CD14-positive monocyte (primary cell): ENCODE measurements at regions not wholly inside any gene's neighbourhood (a gene's known extent, or its start where the extent isn't known, plus 50 kb on each side); places are given as distances from the start of the nearest gene placed in this dataset.

ENCODE experiments used
- DNase-seq, 3 donors: peaks; one replicate each; pipeline ENCODE4 v3.0.0-alpha.2; 2011 to 2022
- H2AFZ ChIP-seq: 2 replicates; pipeline ENCODE4 v1.6.0; 2012; ENCODE audit warnings: mild to moderate bottlenecking, low read depth, low read length, inconsistent platforms; ENCODE audit not compliant: insufficient read depth, poor library complexity, severe bottlenecking
- H3K27ac ChIP-seq, 2 donors: 1 replicate in 1 of 2; 2 replicates in 1 of 2; pipeline ENCODE4 v1.5.1; 2012 to 2013; ENCODE audit warnings: low read length in 2 of 2, control low read depth in 1 of 2, inconsistent platforms in 1 of 2, low read depth in 1 of 2, mild to moderate bottlenecking in 1 of 2
- H3K27me3 ChIP-seq, 2 donors: one replicate each; pipeline versions ENCODE4 v1.6.0 to v1.6.1; 2011 to 2013; ENCODE audit warnings: low read length in 2 of 2; ENCODE audit not compliant: control insufficient read depth in 2 of 2, insufficient read depth in 2 of 2
- H3K36me3 ChIP-seq, 2 donors: replicated peaks in 1 of 2; 1 replicate in 1 of 2; 2 replicates in 1 of 2; pipeline versions ENCODE4 v1.5.1 to v1.6.1; 2012 to 2013; ENCODE audit warnings: low read length in 2 of 2, control low read depth in 1 of 2, inconsistent platforms in 1 of 2, mild to moderate bottlenecking in 1 of 2; ENCODE audit not compliant: insufficient read depth in 2 of 2, control insufficient read depth in 1 of 2
- H3K4me1 ChIP-seq, 2 donors: 1 replicate in 1 of 2; 2 replicates in 1 of 2; pipeline versions ENCODE4 v1.5.1 to v1.6.1; 2012 to 2013; ENCODE audit warnings: low read length in 2 of 2, control low read depth in 1 of 2, inconsistent platforms in 1 of 2, mild to moderate bottlenecking in 1 of 2, moderate library complexity in 1 of 2; ENCODE audit not compliant: insufficient read depth in 2 of 2, control insufficient read depth in 1 of 2
- H3K4me2 ChIP-seq: replicated peaks from 2 replicates; pipeline ENCODE3; 2012; ENCODE audit warnings: low read length, moderate library complexity, mild to moderate bottlenecking; ENCODE audit not compliant: poor library complexity, severe bottlenecking; ENCODE audit errors: extremely low read depth
- H3K4me3 ChIP-seq, 3 experiments: fragments of 200-600 bp in 1 of 3; sonication (generic) in 1 of 3; replicated peaks in 1 of 3; 1 replicate in 2 of 3; 2 replicates in 1 of 3; pipeline ENCODE4 v1.5.1; 2011 to 2013; ENCODE audit warnings: low read length in 3 of 3, mild to moderate bottlenecking in 3 of 3, control low read depth in 2 of 3, low read depth in 2 of 3, inconsistent platforms in 1 of 3, moderate library complexity in 1 of 3
- H3K79me2 ChIP-seq: 2 replicates; pipeline ENCODE4 v1.6.0; 2012; ENCODE audit warnings: mild to moderate bottlenecking, control low read depth, inconsistent platforms, low read length, moderate library complexity; ENCODE audit not compliant: insufficient read depth
- H3K9ac ChIP-seq: 2 replicates; pipeline ENCODE4 v1.6.0; 2017; ENCODE audit warnings: low read length, mild to moderate bottlenecking; ENCODE audit not compliant: insufficient read depth, poor library complexity, severe bottlenecking
- H3K9me3 ChIP-seq, 2 donors: replicated peaks in 1 of 2; 1 replicate in 1 of 2; 2 replicates in 1 of 2; pipeline versions ENCODE4 v1.5.1 to v1.6.1; 2012 to 2013; ENCODE audit warnings: low read length in 2 of 2, control low read depth in 1 of 2; ENCODE audit not compliant: control insufficient read depth in 1 of 2, insufficient read depth in 1 of 2
- H4K20me1 ChIP-seq: 2 replicates; pipeline ENCODE4 v1.6.0; 2012; ENCODE audit warnings: mild to moderate bottlenecking, low read length, control low read depth, moderate library complexity; ENCODE audit not compliant: insufficient read depth
- H3K27ac Mint-ChIP-seq, 7 donors: one replicate each; pipeline ENCODE4 v1.8.0; 2020; ENCODE audit warnings: mild to moderate bottlenecking in 7 of 7, mixed read lengths in 7 of 7, moderate library complexity in 6 of 7, inconsistent platforms in 2 of 7
- H3K27me3 Mint-ChIP-seq, 3 donors: one replicate each; pipeline ENCODE4 v1.8.0; 2021 to 2022; ENCODE audit warnings: low read depth in 3 of 3, mild to moderate bottlenecking in 3 of 3, mixed read lengths in 3 of 3, moderate library complexity in 3 of 3, inconsistent platforms in 1 of 3
- H3K36me3 Mint-ChIP-seq, 2 donors: one replicate each; pipeline ENCODE4 v1.8.0; 2020; ENCODE audit warnings: mixed read lengths in 2 of 2, inconsistent platforms in 1 of 2, mild to moderate bottlenecking in 1 of 2
- H3K4me1 Mint-ChIP-seq: one replicate; pipeline ENCODE4 v1.8.0; 2020; ENCODE audit warnings: mild to moderate bottlenecking, mixed read lengths
- H3K4me3 Mint-ChIP-seq, 2 donors: one replicate each; pipeline ENCODE4 v1.8.0; 2020; ENCODE audit warnings: mild to moderate bottlenecking in 2 of 2, mixed read lengths in 2 of 2, moderate library complexity in 1 of 2
- H3K9me3 Mint-ChIP-seq, 7 donors: one replicate each; pipeline ENCODE4 v1.8.0; 2020 to 2022; ENCODE audit warnings: mixed read lengths in 7 of 7, mild to moderate bottlenecking in 6 of 7, moderate library complexity in 6 of 7, inconsistent platforms in 2 of 7
- CTCF ChIP-seq: fragments of 200-600 bp; IDR thresholded peaks from one replicate; pipeline ENCODE4 v1.8.0; 2022; ENCODE audit warnings: antibody characterized with exemption, mild to moderate bottlenecking
- WGBS: methylation state at CpG from one replicate; pipeline ENCODE4 v1.1.5; 2013; ENCODE audit warnings: missing lambda C conversion rate; ENCODE audit not compliant: insufficient coverage; 5-methylcytosine and 5-hydroxymethylcytosine counted together
- intact Hi-C, 2 donors: fragments of 100-400 bp; cut with micrococcal nuclease; formaldehyde crosslinking; loops; one replicate each; pipeline versions ENCODE4 v1.15.0 to v1.15.1; 2023

DNA sequence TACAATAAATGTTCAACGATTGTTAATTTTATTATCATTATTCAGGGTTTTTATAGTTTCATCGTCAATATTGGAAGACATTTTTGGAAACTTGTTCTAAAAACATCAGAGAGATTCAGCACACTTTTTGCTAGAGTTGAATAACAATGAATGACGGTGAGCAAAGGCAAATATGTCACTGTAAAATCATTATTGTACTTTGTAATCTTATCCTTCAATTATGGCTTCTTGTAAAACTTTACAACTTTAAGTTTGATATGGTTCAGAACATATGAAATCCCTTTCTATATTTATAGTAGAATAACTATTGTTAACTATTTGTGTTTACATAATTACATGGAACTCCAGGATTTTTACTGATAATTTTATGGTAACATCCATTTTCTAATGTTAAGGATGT lies 167.8 kb upstream of the SEMA3A start:
- H4K20me1 ChIP-seq = no peaks in the 10 kb centered on the region
- H3K4me2 ChIP-seq = no peak overlapping the region
- DNase-seq = no peak
- H3K4me1 ChIP-seq = no peaks in the 10 kb centered on the region
- H3K4me1 Mint-ChIP-seq = no peaks in the 10 kb centered on the region
- no peak overlapping the region for H3K27ac Mint-ChIP-seq
- H3K9me3 ChIP-seq = no peaks in the 10 kb centered on the region
- H3K27me3 Mint-ChIP-seq = peaks cover 0 to 1% (median 0%) of the 10 kb centered on the region in 3 donors
- TF ChIP-seq CTCF = no peak
- no peak overlapping the region for H3K27ac ChIP-seq
- no peak overlapping the region for H3K4me3 ChIP-seq
- no CpG with 5 or more reads among the region's 3 CpGs for WGBS
- no peaks in the 10 kb centered on the region for H3K27me3 ChIP-seq
- H3K36me3 Mint-ChIP-seq = no peaks in the 10 kb centered on the region
- H3K9me3 Mint-ChIP-seq = peaks cover 0 to 7% (median 3%) of the 10 kb centered on the region in 7 donors
- no peak overlapping the region for H3K4me3 Mint-ChIP-seq
- intact Hi-C loops = no loop called here
- H3K36me3 ChIP-seq = no peaks in the 10 kb centered on the region
- H3K79me2 ChIP-seq = no peaks in the 10 kb centered on the region
- H2AFZ ChIP-seq = no peak overlapping the region
- no peak overlapping the region for H3K9ac ChIP-seq

DNA sequence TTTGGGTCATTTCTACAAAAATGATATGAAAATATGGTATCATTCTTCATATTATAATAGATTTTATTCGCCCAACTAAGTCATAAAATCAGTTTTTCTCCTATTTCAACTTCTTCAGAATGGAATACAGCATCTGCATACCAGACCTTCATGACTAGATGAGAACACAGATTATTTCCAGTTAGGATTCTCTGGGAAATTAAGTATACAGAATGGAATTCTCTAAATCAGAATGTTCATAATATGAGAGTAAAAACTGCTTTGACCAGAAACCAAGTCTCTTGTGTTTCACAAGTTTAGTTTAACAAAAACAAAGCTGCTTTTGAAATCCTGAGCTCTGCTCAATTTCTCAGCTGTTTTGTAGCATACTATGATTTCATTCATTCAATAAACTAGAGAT lies 160.3 kb upstream of the SEMA3A start:
- H2AFZ ChIP-seq = no peak overlapping the region
- Mint-ChIP-seq H3K27me3 (no peaks in the 10 kb centered on the region), H3K4me1 (no peaks in the 10 kb centered on the region), H3K9me3 (peaks cover 0 to 4% (median 1%) of the 10 kb centered on the region in 7 donors), H3K4me3 (no peak overlapping the region), H3K27ac (no peak overlapping the region), H3K36me3 (no peaks in the 10 kb centered on the region)
- H3K36me3 ChIP-seq = no peaks in the 10 kb centered on the region
- TF ChIP-seq CTCF = no peak
- H3K79me2 ChIP-seq = no peaks in the 10 kb centered on the region
- no peak overlapping the region for H3K9ac ChIP-seq
- no peak for DNase-seq
- no peaks in the 10 kb centered on the region for H3K27me3 ChIP-seq
- no CpG with 5 or more reads among the region's 1 CpG for WGBS
- no peak overlapping the region for H3K4me2 ChIP-seq
- H3K4me3 ChIP-seq = no peak overlapping the region
- no peaks in the 10 kb centered on the region for H4K20me1 ChIP-seq
- no peaks in the 10 kb centered on the region for H3K4me1 ChIP-seq
- no peaks in the 10 kb centered on the region for H3K9me3 ChIP-seq
- intact Hi-C loops = no loop called here
- H3K27ac ChIP-seq = no peak overlapping the region
